Adrenal gland (tissue), 9 donors: ENCODE measurements at regions not wholly inside any gene's neighbourhood (a gene's known extent, or its start where the extent isn't known, plus 50 kb on each side); places are given as distances from the start of the nearest gene placed in this dataset.

Source experiments
- DNase-seq, 7 donors: peaks; one replicate each; pipeline ENCODE4 v3.0.0-alpha.2; 2019 to 2020
- H3K27ac ChIP-seq, 5 donors: fragments of 200-600 bp; sonication (generic) in 4 of 5; 1 replicate in 3 of 5; 2 replicates in 2 of 5; pipeline versions ENCODE4 v1.5.1 to v1.8.0; 2016 to 2020; ENCODE audit warnings: mild to moderate bottlenecking in 1 of 5
- H3K27me3 ChIP-seq: fragments of 200-600 bp; 2 replicates; pipeline ENCODE4 v1.8.0; 2021
- H3K36me3 ChIP-seq, 2 donors: fragments of 200-600 bp; replicated peaks in 1 of 2; 1 replicate in 1 of 2; 2 replicates in 1 of 2; pipeline versions ENCODE4 v1.5.1 to v1.8.0; 2018 to 2022
- H3K4me1 ChIP-seq, 2 donors: fragments of 200-600 bp; replicated peaks in 1 of 2; 1 replicate in 1 of 2; 2 replicates in 1 of 2; pipeline versions ENCODE4 v1.5.1 to v1.8.0; 2018 to 2021
- H3K4me3 ChIP-seq, 4 donors: fragments of 200-600 bp; sonication (generic) in 3 of 4; one replicate each; pipeline ENCODE4 v1.5.1; 2016 to 2018
- H3K9me3 ChIP-seq, 3 donors: fragments of 200-600 bp; sonication (generic) in 1 of 3; replicated peaks in 1 of 3; 1 replicate in 2 of 3; 2 replicates in 1 of 3; pipeline versions ENCODE4 v1.5.1 to v1.8.0; 2016 to 2021
- CTCF ChIP-seq, 6 experiments: fragments of 450-650 bp in 4 of 6; fragments of 200-600 bp in 2 of 6; sonication (generic) in 1 of 6; IDR thresholded peaks; 1 replicate in 5 of 6; 2 replicates in 1 of 6; pipeline versions ENCODE4 v1.5.1 to v1.8.0; 2016 to 2021; ENCODE audit warnings: antibody characterized with exemption in 6 of 6, mild to moderate bottlenecking in 2 of 6, moderate library complexity in 1 of 6
- POLR2A ChIP-seq, 2 donors: fragments of 450-650 bp; IDR thresholded peaks; one replicate each; pipeline ENCODE4 v1.6.1; 2017; ENCODE audit warnings: antibody characterized with exemption in 2 of 2, mild to moderate bottlenecking in 2 of 2, moderate library complexity in 1 of 2
- WGBS, 4 donors: extraction: QIAGEN DNeasy Blood & Tissue Kit in 2 of 4; methylation state at CpG; one replicate each; pipeline versions ENCODE4 v1.1.5 to v1.1.7; 2013 to 2017; 5-methylcytosine and 5-hydroxymethylcytosine counted together
- intact Hi-C, 2 donors: fragments of 100-400 bp; cut with DNase I; formaldehyde crosslinking; loops; one replicate each; pipeline versions ENCODE4 v1.14.1 to v1.15.0; 2022 to 2023
- donor health status: healthy with polysubstance abuse.
- donor health status: Bipolar disorder and iron deficiency.
- donor health status: DM: yes; HTN: yes; CAD: no.
- donor health status: DM: no; HTN: no; CAD: no.
- donor health status: DM: no; HTN: no; CAD: no.

GRCh38 chr21:41684381-41685245 lies 82.2 kb downstream of the RIPK4 start:
- intact Hi-C loops, result no loop called here
- DNase-seq, result no peak
- TF ChIP-seq CTCF (IDR thresholded peaks at IDR 0.05) (no peak), POLR2A (IDR thresholded peaks at IDR 0.05) (no peak)
- H3K4me1 ChIP-seq, result no peaks in the 10 kb centered on the region
- no peaks in the 10 kb centered on the region for H3K9me3 ChIP-seq
- no peak overlapping the region for H3K4me3 ChIP-seq
- peak overlapping the region in 1 of 5 donors; percentile 31 for H3K27ac ChIP-seq
- no peaks in the 10 kb centered on the region for H3K36me3 ChIP-seq
- H3K27me3 ChIP-seq, result peaks cover 3% of the 10 kb centered on the region
- WGBS, 4 donors, result 63 to 71% (median 68%) methylated on average over 26 of the region's 26 CpGs

GRCh38 chr21:41683815-41684214 lies 83.0 kb downstream of the RIPK4 start:
- WGBS, 4 donors, result 73 to 92% (median 85%) methylated on average over 4 to 10 of the region's 10 CpGs
- intact Hi-C loops, result no loop called here

GRCh38 chr21:41682719-41683179 lies 84.1 kb downstream of the RIPK4 start:
- Histone ChIP-seq H3K27me3 (peaks cover 3% of the 10 kb centered on the region), H3K27ac (no peak overlapping the region)
- no peak for DNase-seq

More at GRCh38 chr21:41683815-41684214, 83.0 kb downstream of the RIPK4 start:
- TF ChIP-seq POLR2A (IDR thresholded peaks at IDR 0.05) (no peak), CTCF (IDR thresholded peaks at IDR 0.05) (no peak)
- no peak for DNase-seq
- Histone ChIP-seq H3K4me3 (no peak overlapping the region), H3K36me3 (no peaks in the 10 kb centered on the region), H3K9me3 (no peaks in the 10 kb centered on the region), H3K27ac (no peak overlapping the region), H3K27me3 (peaks cover 3% of the 10 kb centered on the region), H3K4me1 (peaks cover 0 to 3% of the 10 kb centered on the region in 2 donors)

More at GRCh38 chr21:41682719-41683179, 84.1 kb downstream of the RIPK4 start:
- no peaks in the 10 kb centered on the region for H3K36me3 ChIP-seq
- no peaks in the 10 kb centered on the region for H3K9me3 ChIP-seq
- no peak overlapping the region for H3K4me3 ChIP-seq
- 78 to 92% (median 81%) methylated on average over 15 to 17 of the region's 17 CpGs for WGBS, 4 donors
- intact Hi-C loops, result no loop called here
- TF ChIP-seq POLR2A (IDR thresholded peaks at IDR 0.05) (no peak), CTCF (IDR thresholded peaks at IDR 0.05) (no peak)
- peaks cover 0 to 3% of the 10 kb centered on the region in 2 donors for H3K4me1 ChIP-seq
